Osteoblast (primary cell): ENCODE measurements at regions not wholly inside any gene's neighbourhood (a gene's known extent, or its start where the extent isn't known, plus 50 kb on each side); places are given as distances from the start of the nearest gene placed in this dataset.

Experiments used
- DNase-seq: peaks from one replicate; pipeline ENCODE4 v3.0.0; 2011; ENCODE audit warnings: low spot score, mixed read lengths; ENCODE audit not compliant: insufficient read length; ENCODE audit errors: missing footprints
- H2AFZ ChIP-seq: 2 replicates; pipeline ENCODE4 v1.6.0; 2011; ENCODE audit warnings: mild to moderate bottlenecking, low read length
- H3K27ac ChIP-seq: 2 replicates; pipeline ENCODE4 v1.5.1; 2011; ENCODE audit warnings: mild to moderate bottlenecking, low read depth, low read length, moderate library complexity
- H3K27me3 ChIP-seq: 2 replicates; pipeline ENCODE4 v1.6.0; 2012; ENCODE audit warnings: mild to moderate bottlenecking, control low read depth, inconsistent platforms, low read length, moderate library complexity; ENCODE audit not compliant: insufficient read depth
- H3K36me3 ChIP-seq: 2 replicates; pipeline ENCODE4 v1.5.1; 2011; ENCODE audit warnings: mild to moderate bottlenecking, low read length, control low read depth, moderate library complexity; ENCODE audit not compliant: insufficient read depth
- H3K4me1 ChIP-seq: 2 replicates; pipeline ENCODE4 v1.5.1; 2011; ENCODE audit warnings: mild to moderate bottlenecking, low read length, control low read depth, moderate library complexity; ENCODE audit not compliant: insufficient read depth
- H3K4me2 ChIP-seq: 2 replicates; pipeline ENCODE4 v1.6.0; 2011; ENCODE audit warnings: mild to moderate bottlenecking, low read length; ENCODE audit not compliant: insufficient read depth
- H3K4me3 ChIP-seq: fragments of 200-600 bp; sonication (generic); 3 replicates; pipeline ENCODE4 v1.5.1; 2012; ENCODE audit warnings: mild to moderate bottlenecking, low read length, inconsistent platforms; ENCODE audit not compliant: insufficient read depth
- H3K79me2 ChIP-seq: 2 replicates; pipeline ENCODE4 v1.6.0; 2012; ENCODE audit warnings: mild to moderate bottlenecking, low read length, control low read depth, inconsistent platforms; ENCODE audit not compliant: insufficient read depth
- H3K9me3 ChIP-seq: 2 replicates; pipeline ENCODE4 v1.5.1; 2011; ENCODE audit warnings: low read depth, low read length, control low read depth
- H4K20me1 ChIP-seq: 2 replicates; pipeline ENCODE4 v1.6.0; 2012; ENCODE audit warnings: mild to moderate bottlenecking, low read length, control low read depth; ENCODE audit not compliant: insufficient read depth
- TF ChIP-seq, protein P1 (sequence below): IDR thresholded peaks from 2 replicates; pipeline ENCODE4 v1.5.1; 2011; ENCODE audit warnings: mild to moderate bottlenecking, low read depth, low read length, moderate library complexity; ENCODE audit errors: extremely low read depth

DNA sequence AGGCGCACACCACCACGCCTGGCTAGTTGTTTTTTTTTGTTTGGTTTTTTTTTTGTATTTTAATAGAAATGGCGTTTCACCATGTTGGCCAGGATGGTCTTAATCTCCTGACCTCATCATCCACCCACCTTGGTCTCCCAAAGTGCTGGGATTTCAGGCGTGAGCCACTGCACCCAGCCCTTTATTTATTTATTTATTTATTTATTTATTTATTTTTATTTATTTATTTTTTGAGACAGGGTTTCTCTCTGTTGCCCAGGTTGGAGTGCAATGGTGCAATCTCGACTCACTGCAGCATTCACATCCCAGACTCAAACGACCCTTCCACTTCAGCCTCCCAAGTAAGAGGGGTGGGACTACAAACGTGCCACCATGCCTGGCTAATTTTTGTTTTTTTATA is 63.0 kb upstream of the ADAMTSL1 start:
- no peak overlapping the region for H3K4me2 ChIP-seq
- no peak overlapping the region for H3K27ac ChIP-seq
- H3K79me2 ChIP-seq = no peaks in the 10 kb centered on the region
- no peaks in the 10 kb centered on the region for H3K4me1 ChIP-seq
- no peak overlapping the region for H3K4me3 ChIP-seq
- TF ChIP-seq, protein P1, sequence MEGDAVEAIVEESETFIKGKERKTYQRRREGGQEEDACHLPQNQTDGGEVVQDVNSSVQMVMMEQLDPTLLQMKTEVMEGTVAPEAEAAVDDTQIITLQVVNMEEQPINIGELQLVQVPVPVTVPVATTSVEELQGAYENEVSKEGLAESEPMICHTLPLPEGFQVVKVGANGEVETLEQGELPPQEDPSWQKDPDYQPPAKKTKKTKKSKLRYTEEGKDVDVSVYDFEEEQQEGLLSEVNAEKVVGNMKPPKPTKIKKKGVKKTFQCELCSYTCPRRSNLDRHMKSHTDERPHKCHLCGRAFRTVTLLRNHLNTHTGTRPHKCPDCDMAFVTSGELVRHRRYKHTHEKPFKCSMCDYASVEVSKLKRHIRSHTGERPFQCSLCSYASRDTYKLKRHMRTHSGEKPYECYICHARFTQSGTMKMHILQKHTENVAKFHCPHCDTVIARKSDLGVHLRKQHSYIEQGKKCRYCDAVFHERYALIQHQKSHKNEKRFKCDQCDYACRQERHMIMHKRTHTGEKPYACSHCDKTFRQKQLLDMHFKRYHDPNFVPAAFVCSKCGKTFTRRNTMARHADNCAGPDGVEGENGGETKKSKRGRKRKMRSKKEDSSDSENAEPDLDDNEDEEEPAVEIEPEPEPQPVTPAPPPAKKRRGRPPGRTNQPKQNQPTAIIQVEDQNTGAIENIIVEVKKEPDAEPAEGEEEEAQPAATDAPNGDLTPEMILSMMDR = no peak
- no peaks in the 10 kb centered on the region for H3K27me3 ChIP-seq
- no peaks in the 10 kb centered on the region for H3K9me3 ChIP-seq
- no peak overlapping the region for H2AFZ ChIP-seq
- no peak for DNase-seq
- no peaks in the 10 kb centered on the region for H4K20me1 ChIP-seq
- no peaks in the 10 kb centered on the region for H3K36me3 ChIP-seq

DNA sequence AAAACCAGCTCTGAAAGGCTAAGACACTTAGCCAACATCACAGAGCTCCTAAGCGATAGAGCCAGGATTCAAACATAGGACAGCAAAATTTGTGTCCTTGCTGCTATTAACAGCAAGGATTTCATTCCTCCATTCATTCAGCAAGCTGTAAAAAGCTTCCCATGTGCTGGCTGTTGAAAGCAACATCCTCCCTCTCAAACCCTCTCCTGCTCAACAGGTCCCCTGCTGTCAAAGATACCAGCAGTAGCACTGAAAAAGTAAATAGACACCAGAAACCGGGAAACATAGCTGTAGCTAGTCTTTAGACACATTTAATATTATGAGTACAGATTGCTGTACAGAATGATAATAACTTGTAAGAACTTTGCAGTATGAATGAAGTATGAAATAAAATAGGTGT is 52.6 kb upstream of the ADAMTSL1 start:
- no peak overlapping the region for H2AFZ ChIP-seq
- no peaks in the 10 kb centered on the region for H3K36me3 ChIP-seq
- no peak overlapping the region for H3K4me2 ChIP-seq
- no peaks in the 10 kb centered on the region for H4K20me1 ChIP-seq
- H3K79me2 ChIP-seq = no peaks in the 10 kb centered on the region
- no peaks in the 10 kb centered on the region for H3K27me3 ChIP-seq
- peaks cover 15% of the 10 kb centered on the region for H3K4me1 ChIP-seq
- no peak overlapping the region for H3K27ac ChIP-seq
- H3K9me3 ChIP-seq = no peaks in the 10 kb centered on the region
- no peak overlapping the region for H3K4me3 ChIP-seq
- TF ChIP-seq, protein P1 = no peak
- DNase-seq = no peak

DNA sequence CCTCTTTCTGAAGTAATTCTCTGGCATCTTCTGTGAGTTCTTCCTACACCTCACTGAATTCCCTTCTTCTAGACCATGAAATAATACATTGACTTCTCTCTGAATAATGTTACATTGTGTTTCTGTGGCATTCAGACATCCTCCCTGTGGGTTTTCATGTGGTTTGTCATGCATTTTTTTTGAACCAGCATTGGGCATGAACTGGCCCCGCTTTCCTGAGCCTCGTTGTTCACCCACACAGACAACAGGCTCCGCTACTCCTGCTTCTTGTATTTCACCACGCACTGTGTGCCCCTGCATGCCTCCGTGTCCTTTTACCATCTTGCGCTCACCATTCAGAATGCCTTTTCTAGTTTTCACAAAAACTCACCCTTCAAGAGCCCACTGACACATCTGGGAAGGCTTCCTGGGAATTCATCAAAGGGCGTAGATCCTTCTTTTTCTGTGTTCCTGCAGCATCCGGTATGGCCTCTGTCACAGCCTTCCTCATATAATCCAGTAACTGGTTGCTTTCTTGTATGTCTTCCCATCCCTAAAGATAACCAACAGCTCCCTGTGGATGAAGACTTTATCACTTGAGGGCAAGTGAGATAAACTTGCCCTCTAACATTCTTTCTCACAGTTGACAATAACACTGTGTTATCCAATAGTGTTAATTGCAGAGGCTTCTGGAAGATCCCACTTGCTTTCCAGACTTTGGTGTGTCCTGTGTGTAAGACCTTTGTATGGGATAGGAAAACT is 51.5 kb upstream of the ADAMTSL1 start:
- Histone ChIP-seq H3K79me2 (no peaks in the 10 kb centered on the region), H4K20me1 (no peaks in the 10 kb centered on the region), H2AFZ (peak overlapping the region; percentile 20), H3K36me3 (no peaks in the 10 kb centered on the region), H3K27me3 (no peaks in the 10 kb centered on the region), H3K9me3 (no peaks in the 10 kb centered on the region), H3K4me2 (peak overlapping the region; percentile 36), H3K4me3 (no peak overlapping the region), H3K27ac (no peak overlapping the region), H3K4me1 (peaks cover 16% of the 10 kb centered on the region)
- TF ChIP-seq, protein P1 = no peak
- DNase-seq = peak; percentile 3

DNA sequence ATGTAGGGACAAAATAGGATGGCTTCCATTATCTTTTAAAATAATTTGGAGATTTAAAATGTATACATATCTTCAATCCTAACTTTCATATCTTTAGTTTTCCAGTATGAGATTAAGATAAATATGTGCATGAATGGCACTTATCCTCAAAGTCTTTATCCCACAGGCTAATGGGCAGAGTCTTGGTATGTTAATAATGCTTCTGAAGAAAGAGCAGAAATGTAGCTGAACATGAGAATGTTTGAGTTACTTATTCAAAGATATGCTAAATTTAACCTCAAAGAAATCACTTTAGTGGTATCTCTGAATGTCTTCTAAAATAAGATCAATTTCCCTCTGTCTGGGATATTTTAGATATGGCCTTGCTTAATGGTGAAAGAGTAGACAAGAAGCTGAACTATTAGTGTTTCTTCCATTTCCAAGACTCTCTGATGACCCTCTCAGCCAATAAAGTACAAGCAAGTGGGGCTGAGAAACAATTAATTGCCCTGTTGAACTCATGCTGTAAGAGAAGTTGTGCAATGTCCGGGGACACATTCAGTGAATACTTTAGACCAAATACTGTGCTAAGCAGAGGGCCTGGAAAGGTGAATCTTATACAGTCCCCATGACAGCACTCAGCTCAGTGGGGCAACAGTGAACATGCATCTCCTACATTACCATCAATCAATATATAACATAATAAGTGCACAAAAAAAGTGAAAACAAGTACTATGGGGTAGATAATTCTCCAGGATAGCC is 50.0 kb upstream of the ADAMTSL1 start:
- no peaks in the 10 kb centered on the region for H4K20me1 ChIP-seq
- no peaks in the 10 kb centered on the region for H3K79me2 ChIP-seq
- no peaks in the 10 kb centered on the region for H3K9me3 ChIP-seq
- no peaks in the 10 kb centered on the region for H3K27me3 ChIP-seq
- no peak overlapping the region for H2AFZ ChIP-seq
- H3K4me2 ChIP-seq = no peak overlapping the region
- no peaks in the 10 kb centered on the region for H3K36me3 ChIP-seq
- H3K4me3 ChIP-seq = no peak overlapping the region
- no peak for DNase-seq
- peaks cover 31% of the 10 kb centered on the region for H3K4me1 ChIP-seq
- TF ChIP-seq, protein P1 = no peak
- no peak overlapping the region for H3K27ac ChIP-seq
